ENCODE measurements at regions not wholly inside any gene's neighbourhood (a gene's known extent, or its start where the extent isn't known, plus 50 kb on each side); places are given as distances from the start of the nearest gene placed in this dataset.

- peak; percentile 63 for TF ChIP-seq DPF2 (CRISPR knock-in tag; IDR thresholded peaks at IDR 0.05; ENCODE audit: borderline replicate concordance, low read depth)
- TF ChIP-seq FOXP1 (IDR thresholded peaks at IDR 0.05): no peak
- TF ChIP-seq FOXP1 (CRISPR knock-in tag; IDR thresholded peaks at IDR 0.05): no peak; the same call in 1 of the 2 replicates
- no peak for TF ChIP-seq MNT (IDR thresholded peaks at IDR 0.05)
- TF ChIP-seq ZNF441 (CRISPR knock-in tag; IDR thresholded peaks at IDR 0.05; ENCODE audit: borderline replicate concordance): peak; percentile 31; the same call in 1 of the 2 replicates
- no peak for TF ChIP-seq SIN3B (IDR thresholded peaks at IDR 0.05; ENCODE audit: low read length)
- TF ChIP-seq ZNF7 (CRISPR knock-in tag; IDR thresholded peaks at IDR 0.05): no peak
- peak in 1 of 2 experiments; percentile 76; a peak in 1 of 4 replicates for TF ChIP-seq KLF16 (CRISPR knock-in tag; IDR thresholded peaks at IDR 0.05)
- TF ChIP-seq ADNP (CRISPR knock-in tag; IDR thresholded peaks at IDR 0.05): peak; percentile 100
- peak; percentile 94 for TF ChIP-seq SKIL (CRISPR knock-in tag; IDR thresholded peaks at IDR 0.05; ENCODE audit: borderline replicate concordance)
- TF ChIP-seq HOXD1 (CRISPR knock-in tag; IDR thresholded peaks at IDR 0.05): 0 out of 2 replicates have a peak, but pooled peaks have one; percentile 49
- peak; percentile 62; the same call in 1 of the 2 replicates for TF ChIP-seq FOXJ3 (CRISPR knock-in tag; IDR thresholded peaks at IDR 0.05; ENCODE audit: borderline replicate concordance)
- TF ChIP-seq POGZ (CRISPR knock-in tag; IDR thresholded peaks at IDR 0.05): peak; percentile 87
- no peak for TF ChIP-seq MTF2 (CRISPR knock-in tag; IDR thresholded peaks at IDR 0.05; ENCODE audit: borderline replicate concordance)
- peak; percentile 52 for TF ChIP-seq RAD21 (CRISPR knock-in tag; IDR thresholded peaks at IDR 0.05)
- peak; percentile 32; the same call in 1 of the 2 replicates for TF ChIP-seq AHDC1 (CRISPR knock-in tag; IDR thresholded peaks at IDR 0.05; ENCODE audit: borderline replicate concordance)
- TF ChIP-seq ZNF709 (CRISPR knock-in tag; IDR thresholded peaks at IDR 0.05): no peak
- TF ChIP-seq ZNF749 (CRISPR knock-in tag; IDR thresholded peaks at IDR 0.05; ENCODE audit: borderline replicate concordance): no peak
- TF ChIP-seq ZNF34 (CRISPR knock-in tag; IDR thresholded peaks at IDR 0.05; ENCODE audit: borderline replicate concordance): 0 out of 2 replicates have a peak, but pooled peaks have one; percentile 45
- peak; percentile 73; the same call in 1 of the 2 replicates for TF ChIP-seq ZNF350 (CRISPR knock-in tag; IDR thresholded peaks at IDR 0.05; ENCODE audit: borderline replicate concordance, low read depth)
- peak; percentile 61; the same call in 1 of the 2 replicates for TF ChIP-seq ZNF782 (CRISPR knock-in tag; IDR thresholded peaks at IDR 0.05; ENCODE audit: borderline replicate concordance)
Observed at GRCh38 chr22:25402501-25403283, 161.8 kb upstream of the GRK3 start (continued).

Measured in HepG2 (cell line).